ENCODE measurements at regions not wholly inside any gene's neighbourhood (a gene's known extent, or its start where the extent isn't known, plus 50 kb on each side); places are given as distances from the start of the nearest gene placed in this dataset.

GRCh38 chr2:215882689-215883088 is 130.7 kb downstream of the MREG start:
- TF ChIP-seq, protein P1, sequence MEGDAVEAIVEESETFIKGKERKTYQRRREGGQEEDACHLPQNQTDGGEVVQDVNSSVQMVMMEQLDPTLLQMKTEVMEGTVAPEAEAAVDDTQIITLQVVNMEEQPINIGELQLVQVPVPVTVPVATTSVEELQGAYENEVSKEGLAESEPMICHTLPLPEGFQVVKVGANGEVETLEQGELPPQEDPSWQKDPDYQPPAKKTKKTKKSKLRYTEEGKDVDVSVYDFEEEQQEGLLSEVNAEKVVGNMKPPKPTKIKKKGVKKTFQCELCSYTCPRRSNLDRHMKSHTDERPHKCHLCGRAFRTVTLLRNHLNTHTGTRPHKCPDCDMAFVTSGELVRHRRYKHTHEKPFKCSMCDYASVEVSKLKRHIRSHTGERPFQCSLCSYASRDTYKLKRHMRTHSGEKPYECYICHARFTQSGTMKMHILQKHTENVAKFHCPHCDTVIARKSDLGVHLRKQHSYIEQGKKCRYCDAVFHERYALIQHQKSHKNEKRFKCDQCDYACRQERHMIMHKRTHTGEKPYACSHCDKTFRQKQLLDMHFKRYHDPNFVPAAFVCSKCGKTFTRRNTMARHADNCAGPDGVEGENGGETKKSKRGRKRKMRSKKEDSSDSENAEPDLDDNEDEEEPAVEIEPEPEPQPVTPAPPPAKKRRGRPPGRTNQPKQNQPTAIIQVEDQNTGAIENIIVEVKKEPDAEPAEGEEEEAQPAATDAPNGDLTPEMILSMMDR (IDR thresholded peaks at IDR 0.05; ENCODE audit: low read depth, low read length, poor library complexity, severe bottlenecking), result no peak
- TF ChIP-seq EZH2phosphoT487 (IDR thresholded peaks at IDR 0.05; ENCODE audit: borderline replicate concordance, low read length), result no peak

Data from DOHH2 (cell line).